AG04450 (cell line): ENCODE measurements at regions not wholly inside any gene's neighbourhood (a gene's known extent, or its start where the extent isn't known, plus 50 kb on each side); places are given as distances from the start of the nearest gene placed in this dataset.

Source experiments
- CTCF ChIA-PET: fragments of 300-600, 350-600 bp; formaldehyde crosslinking; extraction: SDS; loops from one replicate; lab custom pipeline; 2022; ENCODE audit warnings: antibody characterized with exemption, inconsistent platforms; lab: Charles Lee
- POLR2A ChIA-PET: fragments of 350-600 bp; formaldehyde crosslinking; extraction: SDS; loops from one replicate; lab custom pipeline; 2021; ENCODE audit warnings: antibody characterized with exemption, inconsistent platforms; lab: Yijun Ruan, JAX
- DNase-seq: peaks from one replicate; pipeline ENCODE4 v3.0.0-alpha.2; 2011; ENCODE audit warnings: low read depth, low spot score
- H3K27ac ChIP-seq: one replicate; pipeline ENCODE4 v1.5.1; 2012; ENCODE audit warnings: low read depth, low read length, control low read depth
- H3K27me3 ChIP-seq: one replicate; pipeline ENCODE4 v1.6.0; 2012; ENCODE audit warnings: low read length; ENCODE audit not compliant: control insufficient read depth, insufficient read depth
- H3K4me3 ChIP-seq: 2 replicates; pipeline ENCODE4 v1.5.1; 2011; ENCODE audit warnings: mild to moderate bottlenecking, low read depth, low read length, control low read depth
- H3K9me3 ChIP-seq: 2 replicates; pipeline ENCODE4 v1.5.1; 2012; ENCODE audit warnings: low read length; ENCODE audit not compliant: control insufficient read depth, insufficient read depth
- TF ChIP-seq, protein P1 (sequence below): IDR thresholded peaks from 2 replicates; pipeline ENCODE4 v1.5.1; 2011; ENCODE audit warnings: low read depth, low read length, control low read depth, inconsistent platforms

DNA sequence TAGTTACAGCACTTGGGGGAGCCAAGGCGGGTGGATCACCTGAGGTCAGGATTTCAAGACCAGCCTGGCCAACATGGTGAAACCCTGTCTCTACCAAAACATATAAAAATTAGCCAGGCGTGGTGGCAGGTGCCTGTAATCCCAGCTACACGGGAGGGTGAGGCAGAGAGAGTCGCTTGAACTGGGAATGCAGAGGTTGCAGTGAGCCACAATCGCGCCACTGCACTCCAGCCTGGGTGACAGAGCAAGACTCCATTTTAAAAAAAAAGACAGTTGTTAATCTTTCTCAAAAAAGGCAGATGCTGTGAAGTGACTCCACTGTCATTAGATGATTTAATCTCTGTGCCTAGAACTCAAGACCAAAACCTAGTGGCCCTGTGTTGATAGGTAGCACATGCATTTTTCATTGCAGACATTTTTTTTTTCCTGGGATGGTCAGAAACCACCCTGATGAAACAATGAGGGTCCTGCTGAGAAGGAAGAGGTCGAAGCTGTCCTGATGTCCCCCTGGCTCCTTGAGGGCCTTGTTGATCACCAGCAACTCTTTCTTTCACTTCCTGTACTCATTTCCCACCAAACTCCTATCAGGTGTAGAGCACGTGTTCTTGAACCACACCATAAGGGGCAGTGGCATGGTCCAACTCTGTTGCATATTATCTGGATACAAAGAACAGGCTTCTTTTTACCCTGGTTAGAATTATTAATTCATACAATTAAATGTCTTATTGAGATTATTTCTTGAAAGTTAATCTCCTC, 382.2 kb downstream of the ICE1 start:
- Histone ChIP-seq H3K4me3 (no peak overlapping the region), H3K9me3 (peaks cover 61% of the 10 kb centered on the region), H3K27ac (no peak overlapping the region), H3K27me3 (no peaks in the 10 kb centered on the region)
- POLR2A ChIA-PET: no interaction called here
- TF ChIP-seq, protein P1, sequence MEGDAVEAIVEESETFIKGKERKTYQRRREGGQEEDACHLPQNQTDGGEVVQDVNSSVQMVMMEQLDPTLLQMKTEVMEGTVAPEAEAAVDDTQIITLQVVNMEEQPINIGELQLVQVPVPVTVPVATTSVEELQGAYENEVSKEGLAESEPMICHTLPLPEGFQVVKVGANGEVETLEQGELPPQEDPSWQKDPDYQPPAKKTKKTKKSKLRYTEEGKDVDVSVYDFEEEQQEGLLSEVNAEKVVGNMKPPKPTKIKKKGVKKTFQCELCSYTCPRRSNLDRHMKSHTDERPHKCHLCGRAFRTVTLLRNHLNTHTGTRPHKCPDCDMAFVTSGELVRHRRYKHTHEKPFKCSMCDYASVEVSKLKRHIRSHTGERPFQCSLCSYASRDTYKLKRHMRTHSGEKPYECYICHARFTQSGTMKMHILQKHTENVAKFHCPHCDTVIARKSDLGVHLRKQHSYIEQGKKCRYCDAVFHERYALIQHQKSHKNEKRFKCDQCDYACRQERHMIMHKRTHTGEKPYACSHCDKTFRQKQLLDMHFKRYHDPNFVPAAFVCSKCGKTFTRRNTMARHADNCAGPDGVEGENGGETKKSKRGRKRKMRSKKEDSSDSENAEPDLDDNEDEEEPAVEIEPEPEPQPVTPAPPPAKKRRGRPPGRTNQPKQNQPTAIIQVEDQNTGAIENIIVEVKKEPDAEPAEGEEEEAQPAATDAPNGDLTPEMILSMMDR: no peak
- CTCF ChIA-PET: no interaction called here
- no peak for DNase-seq

GRCh38 chr5:5800801-5801761, 378.6 kb downstream of the ICE1 start:
- CTCF ChIA-PET: no interaction called here
- TF ChIP-seq, protein P1: no peak
- H3K27me3 ChIP-seq: no peaks in the 10 kb centered on the region
- DNase-seq: no peak
- POLR2A ChIA-PET: no interaction called here
- H3K9me3 ChIP-seq: peaks cover 53% of the 10 kb centered on the region
- no peak overlapping the region for H3K4me3 ChIP-seq
- no peak overlapping the region for H3K27ac ChIP-seq

- Histone ChIP-seq H3K27me3 (no peaks in the 10 kb centered on the region), H3K27ac (no peak overlapping the region), H3K4me3 (no peak overlapping the region), H3K9me3 (peaks cover 55% of the 10 kb centered on the region)
- TF ChIP-seq, protein P1: no peak
- DNase-seq: no peak
- ChIA-PET CTCF (no interaction called here), POLR2A (no interaction called here)
Measured at GRCh38 chr5:5799826-5800225, 377.3 kb downstream of the ICE1 start.

- TF ChIP-seq, protein P1: no peak
- Histone ChIP-seq H3K9me3 (peaks cover 49% of the 10 kb centered on the region), H3K4me3 (no peak overlapping the region), H3K27me3 (no peaks in the 10 kb centered on the region), H3K27ac (no peak overlapping the region)
- ChIA-PET CTCF (no interaction called here), POLR2A (no interaction called here)
- no peak for DNase-seq
Measured at GRCh38 chr5:5799229-5799628, 376.8 kb downstream of the ICE1 start.

GRCh38 chr5:5798462-5798861, 376.0 kb downstream of the ICE1 start:
- ChIA-PET POLR2A (no interaction called here), CTCF (no interaction called here)
- H3K9me3 ChIP-seq: peaks cover 46% of the 10 kb centered on the region
- no peak overlapping the region for H3K4me3 ChIP-seq
- H3K27me3 ChIP-seq: no peaks in the 10 kb centered on the region
- TF ChIP-seq, protein P1: no peak
- no peak overlapping the region for H3K27ac ChIP-seq
- DNase-seq: no peak
